ENCODE measurements at regions not wholly inside any gene's neighbourhood (a gene's known extent, or its start where the extent isn't known, plus 50 kb on each side); places are given as distances from the start of the nearest gene placed in this dataset.

DNA sequence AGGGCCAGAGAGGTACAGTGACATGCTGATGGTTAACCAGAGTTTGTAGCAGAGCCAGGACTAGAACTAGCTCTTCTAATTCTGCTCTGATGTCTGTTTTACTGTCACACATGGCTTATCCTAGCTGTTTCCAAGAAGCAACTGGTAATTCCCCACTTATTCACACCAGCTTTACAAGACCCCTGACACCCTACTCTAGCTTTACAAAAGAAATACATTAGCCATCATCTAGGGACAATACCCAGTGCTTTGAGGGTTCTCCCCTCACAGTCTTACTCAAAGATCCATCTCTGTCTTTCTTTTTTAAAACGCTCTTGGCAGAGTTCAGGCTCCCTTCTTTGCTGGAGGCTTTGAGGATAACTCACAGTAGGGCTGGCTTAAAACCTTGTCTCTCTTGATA is 197.3 kb upstream of the PMFBP1 start:
- Histone ChIP-seq H3K27ac (ENCODE audit: extremely low read depth, low read depth, low read length) (no peak overlapping the region), H3K4me3 (ENCODE audit: low read depth, low read length) (no peak overlapping the region), H3K9me3 (ENCODE audit: control insufficient read depth, insufficient read depth, low read depth, low read length) (no peaks in the 10 kb centered on the region), H3K4me1 (ENCODE audit: control insufficient read depth, insufficient read depth, low read length) (no peaks in the 10 kb centered on the region), H3K36me3 (ENCODE audit: control insufficient read depth in 2 of 2, insufficient read depth in 1 of 2, low read length in 2 of 2) (no peaks in the 10 kb centered on the region)
- POLR2A ChIA-PET = no interaction called here
- CTCF ChIA-PET = no interaction called here
- no peak for TF ChIP-seq ZSCAN23 (tag by site-specific recombination; IDR thresholded peaks at IDR 0.05)
- no peak for TF ChIP-seq ZNF791 (tag by site-specific recombination; IDR thresholded peaks at IDR 0.05)
- no peak for TF ChIP-seq ZNF664 (tag by site-specific recombination; IDR thresholded peaks at IDR 0.05)
- no peak for TF ChIP-seq ZSCAN16 (tag by site-specific recombination; IDR thresholded peaks at IDR 0.05)

DNA sequence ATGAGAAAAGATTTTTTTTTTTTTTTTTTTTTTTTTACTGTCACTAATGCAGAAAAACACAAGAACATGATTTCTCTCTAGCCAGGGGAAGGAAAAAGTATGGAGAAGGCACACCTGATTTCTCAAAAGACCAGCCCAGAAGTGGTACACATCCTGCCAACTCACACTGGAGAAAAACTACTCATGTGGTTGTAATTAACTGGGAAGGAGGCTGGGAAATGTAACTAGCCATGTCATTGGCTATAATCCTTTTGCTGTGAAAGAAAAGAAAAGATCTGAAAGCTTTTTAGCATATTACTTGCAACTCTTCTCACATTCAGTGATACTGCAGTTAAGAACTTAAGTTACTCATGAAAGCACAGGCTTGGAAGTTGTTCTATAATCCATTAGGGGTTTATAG is 195.9 kb upstream of the PMFBP1 start:
- CTCF ChIA-PET = interaction anchor here (0.7 kb wide), 1 partner anchor 850 kb away, joined by 4 read pairs; no protein-coding TSS in a partner anchor
- no peak overlapping the region for H3K27ac ChIP-seq (ENCODE audit: extremely low read depth, low read depth, low read length)
- POLR2A ChIA-PET = no interaction called here
- no peak for TF ChIP-seq ZNF654 (tag by site-specific recombination; IDR thresholded peaks at IDR 0.05; ENCODE audit: low read depth)
- TF ChIP-seq PATZ1 (tag by site-specific recombination; IDR thresholded peaks at IDR 0.05) = no peak
- no peak for TF ChIP-seq ZNF521 (tag by site-specific recombination; IDR thresholded peaks at IDR 0.05)
- no peak for TF ChIP-seq SALL2 (tag by site-specific recombination; IDR thresholded peaks at IDR 0.05; ENCODE audit: borderline replicate concordance)
- no peak for TF ChIP-seq ZNF138 (tag by site-specific recombination; IDR thresholded peaks at IDR 0.05; ENCODE audit: borderline replicate concordance)
- no peak for TF ChIP-seq ZNF202 (tag by site-specific recombination; IDR thresholded peaks at IDR 0.05; ENCODE audit: borderline replicate concordance)
- H3K36me3 ChIP-seq (ENCODE audit: control insufficient read depth in 2 of 2, insufficient read depth in 1 of 2, low read length in 2 of 2) = no peaks in the 10 kb centered on the region
- H3K9me3 ChIP-seq (ENCODE audit: control insufficient read depth, insufficient read depth, low read depth, low read length) = no peaks in the 10 kb centered on the region
- no peaks in the 10 kb centered on the region for H3K4me1 ChIP-seq (ENCODE audit: control insufficient read depth, insufficient read depth, low read length)
- no peak overlapping the region for H3K4me3 ChIP-seq (ENCODE audit: low read depth, low read length)

DNA sequence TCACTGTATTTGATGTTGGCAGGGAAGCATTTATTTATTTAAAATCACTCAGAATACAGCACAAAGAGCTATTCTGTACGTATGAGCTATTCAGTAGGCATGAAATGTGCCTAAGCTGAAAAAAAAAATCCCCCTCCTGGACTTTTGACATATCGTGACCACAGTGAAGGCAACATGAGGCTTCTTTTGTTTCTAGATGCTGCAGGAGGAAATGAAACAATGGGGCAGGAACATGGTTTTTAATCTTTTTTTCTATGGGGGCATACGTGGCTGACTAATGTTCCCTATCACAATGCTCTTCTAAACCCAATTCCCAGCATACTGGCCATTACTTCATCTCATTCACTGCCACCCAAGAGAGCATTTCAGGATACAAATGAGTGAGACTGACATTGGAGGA is 191.0 kb upstream of the PMFBP1 start:
- H3K36me3 ChIP-seq (ENCODE audit: control insufficient read depth in 2 of 2, insufficient read depth in 1 of 2, low read length in 2 of 2) = no peaks in the 10 kb centered on the region
- H3K4me3 ChIP-seq (ENCODE audit: low read depth, low read length) = no peak overlapping the region
- no peaks in the 10 kb centered on the region for H3K4me1 ChIP-seq (ENCODE audit: control insufficient read depth, insufficient read depth, low read length)
- ChIA-PET POLR2A (no interaction called here), CTCF (interaction anchor here (0.9 kb wide), 1 partner anchor 37 kb away, joined by 3 read pairs; no protein-coding TSS in a partner anchor)
- TF ChIP-seq YY1 (tag by site-specific recombination; IDR thresholded peaks at IDR 0.05) (no peak), GFI1B (tag by site-specific recombination; IDR thresholded peaks at IDR 0.05) (no peak), ZNF514 (tag by site-specific recombination; IDR thresholded peaks at IDR 0.05) (no peak), SP2 (tag by site-specific recombination; IDR thresholded peaks at IDR 0.05) (no peak), ZNF596 (tag by site-specific recombination; IDR thresholded peaks at IDR 0.05) (no peak)
- H3K27ac ChIP-seq (ENCODE audit: extremely low read depth, low read depth, low read length) = no peak overlapping the region
- H3K9me3 ChIP-seq (ENCODE audit: control insufficient read depth, insufficient read depth, low read depth, low read length) = no peaks in the 10 kb centered on the region

DNA sequence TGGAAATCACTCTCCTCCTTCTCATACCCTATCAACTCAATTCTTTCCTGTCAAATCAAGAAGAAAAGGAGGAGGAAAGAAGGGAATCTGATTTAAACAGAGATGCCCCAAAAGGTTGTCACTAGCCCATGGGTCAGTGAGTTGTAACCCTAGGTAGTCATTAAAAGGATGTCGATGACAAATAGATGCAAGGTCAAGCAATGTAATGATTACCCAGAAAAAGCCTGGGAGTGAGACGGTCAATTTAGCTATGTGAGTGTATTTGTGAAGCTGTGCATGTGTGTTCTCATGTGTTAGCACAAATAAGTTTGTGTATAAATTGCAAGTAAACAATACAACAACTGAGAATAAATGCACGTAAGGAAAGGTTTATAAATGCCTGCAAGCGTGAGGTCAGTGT is 190.5 kb upstream of the PMFBP1 start:
- H3K4me3 ChIP-seq (ENCODE audit: low read depth, low read length) = no peak overlapping the region
- H3K4me1 ChIP-seq (ENCODE audit: control insufficient read depth, insufficient read depth, low read length) = no peaks in the 10 kb centered on the region
- POLR2A ChIA-PET = no interaction called here
- H3K9me3 ChIP-seq (ENCODE audit: control insufficient read depth, insufficient read depth, low read depth, low read length) = no peaks in the 10 kb centered on the region
- no peak overlapping the region for H3K27ac ChIP-seq (ENCODE audit: extremely low read depth, low read depth, low read length)
- CTCF ChIA-PET = no interaction called here
- TF ChIP-seq ZNF658 (tag by site-specific recombination; IDR thresholded peaks at IDR 0.05) (no peak), ZNF48 (tag by site-specific recombination; IDR thresholded peaks at IDR 0.05) (no peak), MEIS1 (CRISPR knock-in tag; IDR thresholded peaks at IDR 0.05; ENCODE audit: borderline replicate concordance) (no peak), ZFHX2 (tag by site-specific recombination; conservative IDR thresholded peaks at IDR 0.05) (no peak), ZFP3 (tag by site-specific recombination; IDR thresholded peaks at IDR 0.05; ENCODE audit: low read depth) (no peak)
- H3K36me3 ChIP-seq (ENCODE audit: control insufficient read depth in 2 of 2, insufficient read depth in 1 of 2, low read length in 2 of 2) = no peaks in the 10 kb centered on the region
